GM21423 (cell line): ENCODE measurements at regions not wholly inside any gene's neighbourhood (a gene's known extent, or its start where the extent isn't known, plus 50 kb on each side); places are given as distances from the start of the nearest gene placed in this dataset.

ENCODE experiments used
- ATAC-seq: cut with Tn5 transposase; IDR thresholded peaks from one replicate; pipeline ENCODE4 v1.9.1; 2021; ENCODE audit warnings: mild to moderate bottlenecking, moderate library complexity; ENCODE audit not compliant: unreplicated experiment

GRCh38 chr22:48569476-48570233, 1258.0 kb downstream of the BRD1 start:
- ATAC-seq: no peak

- ATAC-seq: no peak
Observed at GRCh38 chr22:48568736-48569330, 1258.8 kb downstream of the BRD1 start.

- no peak for ATAC-seq
Observed at GRCh38 chr22:48567213-48567975, 1260.3 kb downstream of the BRD1 start.

GRCh38 chr22:48566741-48567140, 1260.9 kb downstream of the BRD1 start:
- ATAC-seq: no peak

- no peak for ATAC-seq
Observed at GRCh38 chr22:48565901-48566501, 1261.7 kb downstream of the BRD1 start.

- no peak for ATAC-seq
Observed at GRCh38 chr22:48564995-48565394, 1262.7 kb downstream of the BRD1 start.

- ATAC-seq: no peak
Observed at GRCh38 chr22:48563966-48564330, 1263.7 kb downstream of the BRD1 start.

- no peak for ATAC-seq
Observed at GRCh38 chr22:48563118-48563965, 1264.3 kb downstream of the BRD1 start.

- ATAC-seq: no peak
Observed at GRCh38 chr22:48561676-48562075, 1266.0 kb downstream of the BRD1 start.

GRCh38 chr22:48560836-48561235, 1266.8 kb downstream of the BRD1 start:
- ATAC-seq: no peak

- no peak for ATAC-seq
Observed at GRCh38 chr22:48560389-48560751, 1267.3 kb downstream of the BRD1 start.

- ATAC-seq: no peak
Observed at GRCh38 chr22:48559647-48560388, 1267.9 kb downstream of the BRD1 start.

- ATAC-seq: no peak
Observed at GRCh38 chr22:48558606-48559402, 1268.9 kb downstream of the BRD1 start.

GRCh38 chr22:48558016-48558415, 1269.7 kb downstream of the BRD1 start:
- no peak for ATAC-seq

GRCh38 chr22:48557473-48557872, 1270.2 kb downstream of the BRD1 start:
- no peak for ATAC-seq

- ATAC-seq: no peak
Observed at GRCh38 chr22:48556751-48557150, 1270.9 kb downstream of the BRD1 start.

- no peak for ATAC-seq
Observed at GRCh38 chr22:48556222-48556621, 1271.5 kb downstream of the BRD1 start.

- ATAC-seq: no peak
Observed at GRCh38 chr22:48555606-48556005, 1272.1 kb downstream of the BRD1 start.

- ATAC-seq: no peak
Observed at GRCh38 chr22:48554893-48555572, 1272.6 kb downstream of the BRD1 start.
